Adrenal gland (tissue), 5 donors: ENCODE measurements at regions not wholly inside any gene's neighbourhood (a gene's known extent, or its start where the extent isn't known, plus 50 kb on each side); places are given as distances from the start of the nearest gene placed in this dataset.

Experiments
- POLR2A ChIP-seq, 2 donors: fragments of 450-650 bp; IDR thresholded peaks; one replicate each; pipeline ENCODE4 v1.6.1; 2017; ENCODE audit warnings: antibody characterized with exemption in 2 of 2, mild to moderate bottlenecking in 2 of 2, moderate library complexity in 1 of 2
- TF ChIP-seq, protein P1 (sequence below), 6 experiments: fragments of 450-650 bp in 4 of 6; fragments of 200-600 bp in 2 of 6; sonication (generic) in 1 of 6; IDR thresholded peaks; 1 replicate in 5 of 6; 2 replicates in 1 of 6; pipeline versions ENCODE4 v1.5.1 to v1.8.0; 2016 to 2021; ENCODE audit warnings: antibody characterized with exemption in 6 of 6, mild to moderate bottlenecking in 2 of 6, moderate library complexity in 1 of 6
- donor health status: DM: no; HTN: no; CAD: no.

DNA sequence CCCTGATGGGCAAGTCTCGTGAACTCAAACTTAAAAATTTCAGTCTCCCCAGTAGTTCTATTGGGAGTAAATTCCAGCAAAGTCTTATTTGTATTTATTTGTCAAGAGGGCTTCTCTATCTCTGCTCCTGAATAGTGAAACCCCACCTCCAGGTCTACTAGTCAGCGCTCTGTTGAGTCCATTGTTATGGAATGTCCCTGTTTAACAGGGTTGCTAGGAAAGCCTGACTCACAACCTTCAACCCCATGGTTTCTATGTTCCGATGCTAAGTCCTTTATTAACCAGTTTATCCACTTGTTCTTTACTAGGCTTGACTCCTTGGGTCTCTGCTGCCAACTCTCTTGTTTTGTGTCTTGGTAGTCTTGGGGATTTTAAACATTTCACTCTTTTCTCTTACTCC is 250.7 kb upstream of the MYOCD start:
- no peak for TF ChIP-seq POLR2A (IDR thresholded peaks at IDR 0.05)
- TF ChIP-seq, protein P1, sequence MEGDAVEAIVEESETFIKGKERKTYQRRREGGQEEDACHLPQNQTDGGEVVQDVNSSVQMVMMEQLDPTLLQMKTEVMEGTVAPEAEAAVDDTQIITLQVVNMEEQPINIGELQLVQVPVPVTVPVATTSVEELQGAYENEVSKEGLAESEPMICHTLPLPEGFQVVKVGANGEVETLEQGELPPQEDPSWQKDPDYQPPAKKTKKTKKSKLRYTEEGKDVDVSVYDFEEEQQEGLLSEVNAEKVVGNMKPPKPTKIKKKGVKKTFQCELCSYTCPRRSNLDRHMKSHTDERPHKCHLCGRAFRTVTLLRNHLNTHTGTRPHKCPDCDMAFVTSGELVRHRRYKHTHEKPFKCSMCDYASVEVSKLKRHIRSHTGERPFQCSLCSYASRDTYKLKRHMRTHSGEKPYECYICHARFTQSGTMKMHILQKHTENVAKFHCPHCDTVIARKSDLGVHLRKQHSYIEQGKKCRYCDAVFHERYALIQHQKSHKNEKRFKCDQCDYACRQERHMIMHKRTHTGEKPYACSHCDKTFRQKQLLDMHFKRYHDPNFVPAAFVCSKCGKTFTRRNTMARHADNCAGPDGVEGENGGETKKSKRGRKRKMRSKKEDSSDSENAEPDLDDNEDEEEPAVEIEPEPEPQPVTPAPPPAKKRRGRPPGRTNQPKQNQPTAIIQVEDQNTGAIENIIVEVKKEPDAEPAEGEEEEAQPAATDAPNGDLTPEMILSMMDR (IDR thresholded peaks at IDR 0.05), result no peak
